ENCODE measurements at regions not wholly inside any gene's neighbourhood (a gene's known extent, or its start where the extent isn't known, plus 50 kb on each side); places are given as distances from the start of the nearest gene placed in this dataset.
"Not testable (repeated sequence)": the region's sequence is repeated elsewhere in the genome, so short reads cannot be mapped to it uniquely, and the experiment has no call there.

GRCh38 chrX:1847790-1848189, 232.9 kb downstream of the ASMT start:
- WGBS (ENCODE audit: insufficient coverage) = 20% methylated on average over 1 of the region's 2 CpGs

GRCh38 chrX:1851527-1851926, 236.7 kb downstream of the ASMT start:
- TF ChIP-seq, protein P1, sequence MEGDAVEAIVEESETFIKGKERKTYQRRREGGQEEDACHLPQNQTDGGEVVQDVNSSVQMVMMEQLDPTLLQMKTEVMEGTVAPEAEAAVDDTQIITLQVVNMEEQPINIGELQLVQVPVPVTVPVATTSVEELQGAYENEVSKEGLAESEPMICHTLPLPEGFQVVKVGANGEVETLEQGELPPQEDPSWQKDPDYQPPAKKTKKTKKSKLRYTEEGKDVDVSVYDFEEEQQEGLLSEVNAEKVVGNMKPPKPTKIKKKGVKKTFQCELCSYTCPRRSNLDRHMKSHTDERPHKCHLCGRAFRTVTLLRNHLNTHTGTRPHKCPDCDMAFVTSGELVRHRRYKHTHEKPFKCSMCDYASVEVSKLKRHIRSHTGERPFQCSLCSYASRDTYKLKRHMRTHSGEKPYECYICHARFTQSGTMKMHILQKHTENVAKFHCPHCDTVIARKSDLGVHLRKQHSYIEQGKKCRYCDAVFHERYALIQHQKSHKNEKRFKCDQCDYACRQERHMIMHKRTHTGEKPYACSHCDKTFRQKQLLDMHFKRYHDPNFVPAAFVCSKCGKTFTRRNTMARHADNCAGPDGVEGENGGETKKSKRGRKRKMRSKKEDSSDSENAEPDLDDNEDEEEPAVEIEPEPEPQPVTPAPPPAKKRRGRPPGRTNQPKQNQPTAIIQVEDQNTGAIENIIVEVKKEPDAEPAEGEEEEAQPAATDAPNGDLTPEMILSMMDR (IDR thresholded peaks at IDR 0.05) = no peak
- no peaks in the 10 kb centered on the region for H3K4me1 ChIP-seq (ENCODE audit: control insufficient read depth in 1 of 2, insufficient read depth in 2 of 2, low read length in 2 of 2)
- no peaks in the 10 kb centered on the region for H3K79me2 ChIP-seq (ENCODE audit: insufficient read depth, low read length)
- Mint-ChIP-seq H3K4me3 (no peak overlapping the region), H3K9me3 (peaks cover 0 to 22% (median 4%) of the 10 kb centered on the region in 7 donors), H3K4me1 (no peaks in the 10 kb centered on the region), H3K36me3 (no peaks in the 10 kb centered on the region), H3K27me3 (ENCODE audit: low read depth in 3 of 3) (peaks cover 0 to 6% (median 4%) of the 10 kb centered on the region in 3 donors), H3K27ac (no peak overlapping the region)
- no peak overlapping the region for H3K4me3 ChIP-seq (replicated peaks in 1 of 3; ENCODE audit: low read depth in 2 of 3, low read length in 3 of 3)
- no peaks in the 10 kb centered on the region for H3K9me3 ChIP-seq (replicated peaks in 1 of 2; ENCODE audit: control insufficient read depth in 1 of 2, insufficient read depth in 1 of 2, low read length in 2 of 2)
- no peaks in the 10 kb centered on the region for H3K36me3 ChIP-seq (replicated peaks in 1 of 2; ENCODE audit: control insufficient read depth in 1 of 2, insufficient read depth in 2 of 2, low read length in 2 of 2)
- WGBS (ENCODE audit: insufficient coverage) = 100% methylated on average over 1 of the region's 6 CpGs
- no peak overlapping the region for H2AFZ ChIP-seq (ENCODE audit: insufficient read depth, low read depth, low read length, poor library complexity, severe bottlenecking)
- no peaks in the 10 kb centered on the region for H4K20me1 ChIP-seq (ENCODE audit: insufficient read depth, low read length)
- no peak overlapping the region for H3K27ac ChIP-seq (ENCODE audit: low read depth in 1 of 2, low read length in 2 of 2)
- H3K9ac ChIP-seq (ENCODE audit: insufficient read depth, low read length, poor library complexity, severe bottlenecking) = no peak overlapping the region
- no peak overlapping the region for H3K4me2 ChIP-seq (replicated peaks; ENCODE audit: extremely low read depth, low read length, poor library complexity, severe bottlenecking)
- no peaks in the 10 kb centered on the region for H3K27me3 ChIP-seq (ENCODE audit: control insufficient read depth in 2 of 2, insufficient read depth in 2 of 2, low read length in 2 of 2)
- DNase-seq = no peak
- intact Hi-C loops (cut with micrococcal nuclease) = no loop called here

More at GRCh38 chrX:1847790-1848189, 232.9 kb downstream of the ASMT start:
- H3K4me3 Mint-ChIP-seq; DNase-seq; H3K9ac ChIP-seq (ENCODE audit: insufficient read depth, low read length, poor library complexity, severe bottlenecking); H3K27ac ChIP-seq (ENCODE audit: low read depth in 1 of 2, low read length in 2 of 2); H3K4me3 ChIP-seq (replicated peaks in 1 of 3; ENCODE audit: low read depth in 2 of 3, low read length in 3 of 3); H3K36me3 ChIP-seq (replicated peaks in 1 of 2; ENCODE audit: control insufficient read depth in 1 of 2, insufficient read depth in 2 of 2, low read length in 2 of 2); H2AFZ ChIP-seq (ENCODE audit: insufficient read depth, low read depth, low read length, poor library complexity, severe bottlenecking); H3K27ac Mint-ChIP-seq; H3K4me1 ChIP-seq (ENCODE audit: control insufficient read depth in 1 of 2, insufficient read depth in 2 of 2, low read length in 2 of 2); H3K27me3 Mint-ChIP-seq (ENCODE audit: low read depth in 3 of 3); H3K36me3 Mint-ChIP-seq; H3K79me2 ChIP-seq (ENCODE audit: insufficient read depth, low read length); H3K9me3 ChIP-seq (replicated peaks in 1 of 2; ENCODE audit: control insufficient read depth in 1 of 2, insufficient read depth in 1 of 2, low read length in 2 of 2); H3K4me2 ChIP-seq (replicated peaks; ENCODE audit: extremely low read depth, low read length, poor library complexity, severe bottlenecking); H3K27me3 ChIP-seq (ENCODE audit: control insufficient read depth in 2 of 2, insufficient read depth in 2 of 2, low read length in 2 of 2); H3K4me1 Mint-ChIP-seq; H4K20me1 ChIP-seq (ENCODE audit: insufficient read depth, low read length); intact Hi-C loops (cut with micrococcal nuclease): not testable (repeated sequence)
- peaks cover 0 to 19% (median 5%) of the 10 kb centered on the region in 7 donors for H3K9me3 Mint-ChIP-seq

Data from CD14-positive monocyte (primary cell).